H9 (cell line): ENCODE measurements at regions not wholly inside any gene's neighbourhood (a gene's known extent, or its start where the extent isn't known, plus 50 kb on each side); places are given as distances from the start of the nearest gene placed in this dataset.
A peak's percentile ranks its signal among the peaks of the same experiment; 100 is the strongest.

ENCODE experiments used
- DNase-seq: peaks from one replicate; pipeline ENCODE4 v3.0.0-alpha.2; 2017
- H2AFZ ChIP-seq: one replicate; pipeline ENCODE4 v1.6.1; 2013; ENCODE audit warnings: mild to moderate bottlenecking, low read length, control low read depth, moderate library complexity
- H2AK5ac ChIP-seq: 2 replicates; pipeline ENCODE4 v1.6.1; 2013; ENCODE audit warnings: low read length, control low read depth, mixed read lengths; ENCODE audit not compliant: insufficient read length
- H2BK120ac ChIP-seq: one replicate; pipeline ENCODE4 v1.6.1; 2013; ENCODE audit warnings: low read depth, mild to moderate bottlenecking, low read length, control low read depth, inconsistent platforms; ENCODE audit not compliant: poor library complexity, severe bottlenecking
- H2BK12ac ChIP-seq: 2 replicates; pipeline ENCODE4 v1.6.1; 2013; ENCODE audit warnings: low read length, control low read depth, mixed read lengths, low read depth; ENCODE audit not compliant: insufficient read length
- H2BK15ac ChIP-seq: 2 replicates; pipeline ENCODE4 v1.6.1; 2013; ENCODE audit warnings: low read depth, low read length, control low read depth
- H2BK20ac ChIP-seq: one replicate; pipeline ENCODE4 v1.6.1; 2013; ENCODE audit warnings: low read depth, mild to moderate bottlenecking, low read length, control low read depth, inconsistent platforms; ENCODE audit not compliant: poor library complexity, severe bottlenecking
- H2BK5ac ChIP-seq: 2 replicates; pipeline ENCODE4 v1.6.1; 2013; ENCODE audit warnings: low read length, control low read depth, mixed read lengths; ENCODE audit not compliant: insufficient read length
- H3K14ac ChIP-seq: 2 replicates; pipeline ENCODE4 v1.6.1; 2013; ENCODE audit warnings: low read length, control low read depth; ENCODE audit not compliant: insufficient read depth
- H3K18ac ChIP-seq: 2 replicates; pipeline ENCODE4 v1.6.1; 2013; ENCODE audit warnings: low read depth, mild to moderate bottlenecking, mixed read lengths, low read length, control low read depth; ENCODE audit not compliant: insufficient read length
- H3K23ac ChIP-seq: 2 replicates; pipeline ENCODE4 v1.6.1; 2013; ENCODE audit warnings: low read length, control low read depth, mixed read lengths, low read depth; ENCODE audit not compliant: insufficient read length
- H3K23me2 ChIP-seq: 2 replicates; pipeline ENCODE4 v1.6.1; 2013; ENCODE audit warnings: low read depth, mild to moderate bottlenecking, mixed read lengths, low read length, control low read depth; ENCODE audit not compliant: insufficient read length, poor library complexity, severe bottlenecking
- H3K27ac ChIP-seq: 2 replicates; pipeline ENCODE4 v1.5.1; 2013; ENCODE audit warnings: low read length, control low read depth, mixed read lengths, low read depth; ENCODE audit not compliant: insufficient read length
- H3K27me3 ChIP-seq: 2 replicates; pipeline ENCODE4 v1.6.1; 2013; ENCODE audit warnings: low read length, control low read depth, inconsistent platforms; ENCODE audit not compliant: insufficient read depth
- H3K4ac ChIP-seq: 2 replicates; pipeline ENCODE4 v1.6.1; 2013; ENCODE audit warnings: low read depth, mild to moderate bottlenecking, control low read depth, inconsistent platforms, low read length, moderate library complexity
- H3K4me1 ChIP-seq: 2 replicates; pipeline ENCODE4 v1.6.1; 2013; ENCODE audit warnings: low read length, control low read depth, inconsistent platforms; ENCODE audit not compliant: insufficient read depth
- H3K4me2 ChIP-seq: 2 replicates; pipeline ENCODE4 v1.6.1; 2013; ENCODE audit warnings: low read length, control low read depth, mixed read lengths; ENCODE audit not compliant: insufficient read length, insufficient read depth
- H3K56ac ChIP-seq: 2 replicates; pipeline ENCODE4 v1.6.1; 2013; ENCODE audit warnings: low read depth, mild to moderate bottlenecking, mixed read lengths, low read length, control low read depth; ENCODE audit not compliant: insufficient read length
- H3K79me1 ChIP-seq: 2 replicates; pipeline ENCODE4 v1.6.1; 2013; ENCODE audit warnings: low read depth, mild to moderate bottlenecking, moderate library complexity, low read length, control low read depth, inconsistent platforms; ENCODE audit not compliant: insufficient read depth, poor library complexity, severe bottlenecking
- H3K79me2 ChIP-seq: 2 replicates; pipeline ENCODE4 v1.6.1; 2013; ENCODE audit warnings: low read length, control low read depth, inconsistent platforms; ENCODE audit not compliant: insufficient read depth
- H3K9ac ChIP-seq: 2 replicates; pipeline ENCODE4 v1.6.1; 2013; ENCODE audit warnings: low read length, control low read depth, mixed read lengths; ENCODE audit not compliant: insufficient read length; ENCODE audit errors: extremely low read depth
- H3K9me3 ChIP-seq: one replicate; pipeline ENCODE4 v1.6.1; 2013; ENCODE audit warnings: low read depth, low read length, inconsistent platforms; ENCODE audit not compliant: control insufficient read depth
- H3T11ph ChIP-seq: one replicate; pipeline ENCODE4 v1.6.1; 2013; ENCODE audit warnings: mild to moderate bottlenecking, low read length, control low read depth, inconsistent platforms
- H4K20me1 ChIP-seq: one replicate; pipeline ENCODE4 v1.6.1; 2013; ENCODE audit not compliant: control insufficient read depth, insufficient read length, insufficient read depth
- H4K5ac ChIP-seq: 2 replicates; pipeline ENCODE4 v1.6.1; 2013; ENCODE audit warnings: low read depth, mild to moderate bottlenecking, mixed read lengths, low read length, control low read depth; ENCODE audit not compliant: insufficient read length
- H4K8ac ChIP-seq: replicated peaks from 2 replicates; pipeline ENCODE4 v1.6.1; 2013; ENCODE audit warnings: low read length, control low read depth, mixed read lengths, low read depth; ENCODE audit not compliant: insufficient read length
- H4K91ac ChIP-seq: 2 replicates; pipeline ENCODE4 v1.6.1; 2013; ENCODE audit warnings: low read depth, mild to moderate bottlenecking, moderate library complexity, mixed read lengths, low read length, control low read depth; ENCODE audit not compliant: insufficient read length
- H3K27ac Mint-ChIP-seq, 3 experiments: 2 replicates in 2 of 3; 3 replicates in 1 of 3; pipeline ENCODE4 v1.8.0; 2020 to 2021; ENCODE audit warnings: mixed read lengths in 3 of 3, mild to moderate bottlenecking in 1 of 3, moderate library complexity in 1 of 3
- H3K27me3 Mint-ChIP-seq: 2 replicates; pipeline ENCODE4 v1.8.0; 2021; ENCODE audit warnings: low read depth, mild to moderate bottlenecking, moderate library complexity, mixed read lengths
- H3K36me3 Mint-ChIP-seq, 3 experiments: 2 replicates in 2 of 3; 3 replicates in 1 of 3; pipeline ENCODE4 v1.8.0; 2020 to 2021; ENCODE audit warnings: low read depth in 3 of 3, mixed read lengths in 3 of 3; ENCODE audit not compliant: insufficient read depth in 1 of 3
- H3K4me1 Mint-ChIP-seq, 2 experiments: 2 replicates each; pipeline ENCODE4 v1.8.0; 2020; ENCODE audit warnings: mixed read lengths in 2 of 2
- H3K4me3 Mint-ChIP-seq, 2 experiments: 2 replicates in 1 of 2; 3 replicates in 1 of 2; pipeline ENCODE4 v1.8.0; 2020 to 2021; ENCODE audit warnings: mild to moderate bottlenecking in 2 of 2, mixed read lengths in 2 of 2, moderate library complexity in 1 of 2
- H3K9me3 Mint-ChIP-seq, 2 experiments: 2 replicates in 1 of 2; 3 replicates in 1 of 2; pipeline ENCODE4 v1.8.0; 2020; ENCODE audit warnings: mild to moderate bottlenecking in 2 of 2, mixed read lengths in 2 of 2, moderate library complexity in 1 of 2
- CTCF ChIP-seq: fragments of 200-600 bp; sonication (generic); conservative IDR thresholded peaks from 3 replicates; pipeline ENCODE4 v1.8.0; 2021; ENCODE audit warnings: antibody characterized with exemption, mild to moderate bottlenecking
- WGBS: extraction: QIAGEN DNeasy Blood & Tissue Kit; methylation state at CpG from one replicate; pipeline ENCODE4 v1.1.7; 2013; ENCODE audit warnings: missing lambda C conversion rate, low lambda C conversion rate, mixed read lengths; ENCODE audit not compliant: insufficient read length; ENCODE audit errors: extremely low coverage; 5-methylcytosine and 5-hydroxymethylcytosine counted together

GRCh38 chr9:109856785-109857184 lies 76.8 kb downstream of the PALM2AKAP2 start:
- H3K9ac ChIP-seq: no peak overlapping the region
- no peak overlapping the region for H3K27ac ChIP-seq
- H2BK120ac ChIP-seq: no peak overlapping the region
- H3K9me3 ChIP-seq: no peaks in the 10 kb centered on the region
- H2AFZ ChIP-seq: no peak overlapping the region
- no peak overlapping the region for H3K4ac ChIP-seq
- H2AK5ac ChIP-seq: no peak overlapping the region
- whole genome bisulfite sequencing: no CpG with 5 or more reads among the region's 6 CpGs
- H2BK20ac ChIP-seq: no peak overlapping the region
- no peak overlapping the region for H3K56ac ChIP-seq
- 0 out of 2 replicates have a peak, but pooled peaks cover 3% of the 10 kb centered on the region for H3K79me2 ChIP-seq
- no peak overlapping the region for H3K4me2 ChIP-seq
- Mint-ChIP-seq H3K9me3 (peaks cover 0 to 3% of the 10 kb centered on the region in 2 experiments; a peak in 2 of 5 replicates), H3K4me1 (peaks cover 7% of the 10 kb centered on the region in 2 experiments), H3K27ac (peak overlapping the region in 2 of 3 experiments; percentile 2 to 90; a peak in 3 of 7 replicates), H3K36me3 (no peaks in the 10 kb centered on the region; a peak in 2 of 7 replicates), H3K4me3 (no peak overlapping the region), H3K27me3 (peaks cover 2% of the 10 kb centered on the region; the same call in 1 of the 2 replicates)
- no peaks in the 10 kb centered on the region for H4K20me1 ChIP-seq
- H4K5ac ChIP-seq: no peak overlapping the region
- no peak overlapping the region for H2BK5ac ChIP-seq
- peak; percentile 35 for DNase-seq
- H2BK15ac ChIP-seq: no peak overlapping the region
- no peaks in the 10 kb centered on the region for H3K23me2 ChIP-seq
- H4K91ac ChIP-seq: no peak overlapping the region
- no peak for TF ChIP-seq CTCF
- no peak overlapping the region for H3K18ac ChIP-seq
- no peak overlapping the region for H3K23ac ChIP-seq
- no peak overlapping the region for H2BK12ac ChIP-seq
- H3T11ph ChIP-seq: no peak overlapping the region
- no peaks in the 10 kb centered on the region for H3K27me3 ChIP-seq
- H4K8ac ChIP-seq: no peak overlapping the region
- no peaks in the 10 kb centered on the region for H3K79me1 ChIP-seq
- no peaks in the 10 kb centered on the region for H3K4me1 ChIP-seq
- no peak overlapping the region for H3K14ac ChIP-seq
